ELR (cell line): ENCODE measurements at regions not wholly inside any gene's neighbourhood (a gene's known extent, or its start where the extent isn't known, plus 50 kb on each side); places are given as distances from the start of the nearest gene placed in this dataset.
A peak's percentile ranks its signal among the peaks of the same experiment; 100 is the strongest.

Source experiments
- DNase-seq: peaks from one replicate; pipeline ENCODE4 v3.0.0-alpha.2; 2015; ENCODE audit warnings: low read depth

DNA sequence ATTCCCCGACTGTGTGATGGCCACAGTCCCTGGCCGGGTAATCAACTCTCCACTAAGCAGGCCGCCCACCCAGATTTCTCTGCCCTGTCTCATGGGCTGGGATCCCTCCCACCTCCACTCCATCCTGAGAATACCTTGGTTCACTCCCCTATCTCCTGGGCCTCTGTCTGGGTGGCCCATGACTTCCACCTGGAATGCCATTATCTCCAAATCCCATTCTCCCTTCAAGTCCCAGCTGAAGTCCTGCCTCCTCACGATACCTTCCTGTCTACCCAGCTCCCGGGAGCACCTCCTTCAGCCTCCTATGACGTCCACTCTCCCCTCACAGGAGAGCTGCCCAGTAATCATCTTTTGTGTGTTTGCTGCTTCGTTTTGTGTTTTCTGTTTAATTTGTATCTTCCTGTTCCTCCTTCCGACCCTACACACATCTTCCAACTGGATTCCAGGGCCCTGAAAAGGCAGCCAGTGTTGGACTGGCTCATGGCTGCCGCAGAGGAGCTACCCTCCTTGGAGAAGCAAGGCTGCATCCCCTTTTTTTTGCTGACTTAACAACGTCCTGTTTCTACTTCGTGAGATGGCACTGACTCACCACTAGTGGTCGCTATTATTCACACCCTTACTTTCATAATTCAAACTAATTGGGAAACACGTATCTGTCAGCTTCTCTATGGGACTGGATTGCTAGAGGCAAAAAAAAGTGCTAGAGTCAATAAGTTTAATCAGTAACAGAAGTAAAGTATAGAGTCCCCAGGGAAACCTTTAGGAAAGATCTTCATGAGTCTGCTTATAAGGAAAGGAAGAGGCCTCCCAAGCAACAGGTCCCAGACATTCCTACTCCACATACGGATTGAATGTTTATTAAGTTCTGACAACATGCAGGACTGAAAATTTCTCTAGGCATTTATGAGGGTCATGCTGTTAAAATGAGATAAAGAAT, 171.9 kb upstream of the GATA6 start:
- peak; percentile 54 for DNase-seq

DNA sequence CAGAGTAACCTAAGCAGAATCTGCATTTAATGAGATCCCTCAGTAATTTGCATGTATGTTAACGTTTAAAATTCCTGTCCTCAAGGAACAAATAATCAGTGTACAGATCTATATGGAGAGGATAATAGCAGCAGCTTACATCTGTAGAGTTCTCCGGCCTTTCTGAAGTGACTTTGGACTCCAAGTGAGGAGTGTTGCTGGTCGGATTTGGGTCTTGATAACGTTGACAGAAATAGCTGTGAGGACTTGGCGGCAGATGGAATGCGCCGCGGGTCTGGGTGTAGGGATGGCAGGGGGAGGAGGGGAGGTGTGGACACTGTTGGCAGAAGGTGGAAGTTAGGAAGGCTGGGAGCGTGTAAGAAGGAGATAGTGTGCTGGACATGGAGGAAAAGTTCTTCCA, 170.9 kb upstream of the GATA6 start:
- DNase-seq: no peak

DNA sequence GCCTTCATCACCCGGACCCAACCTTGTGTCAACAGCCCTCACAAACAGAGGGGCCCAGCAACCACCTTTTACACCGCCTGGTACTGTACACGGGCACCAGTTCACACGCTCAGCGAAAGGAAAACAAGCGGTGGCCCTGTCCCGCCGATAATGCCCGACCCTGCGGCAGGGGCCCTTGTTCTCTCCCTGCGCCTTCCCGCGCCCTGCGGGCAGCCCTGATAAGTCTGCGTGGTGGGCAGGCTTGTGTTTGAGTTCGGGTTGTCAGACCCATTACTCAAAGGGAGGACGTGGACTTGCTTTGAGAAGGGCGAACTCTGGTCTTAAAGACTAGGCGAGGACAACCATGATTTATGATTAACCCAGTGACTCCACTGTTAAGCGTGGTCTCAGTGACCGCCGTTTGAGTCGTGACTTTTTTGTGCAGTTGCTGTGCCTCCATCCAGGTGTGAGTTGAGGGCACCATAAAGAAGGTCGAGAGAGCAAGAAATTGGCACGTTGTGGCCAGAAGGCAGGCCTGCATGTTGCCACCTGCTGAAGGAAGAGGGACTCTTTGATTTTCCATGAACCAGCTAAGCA, 167.4 kb upstream of the GATA6 start:
- no peak for DNase-seq

DNA sequence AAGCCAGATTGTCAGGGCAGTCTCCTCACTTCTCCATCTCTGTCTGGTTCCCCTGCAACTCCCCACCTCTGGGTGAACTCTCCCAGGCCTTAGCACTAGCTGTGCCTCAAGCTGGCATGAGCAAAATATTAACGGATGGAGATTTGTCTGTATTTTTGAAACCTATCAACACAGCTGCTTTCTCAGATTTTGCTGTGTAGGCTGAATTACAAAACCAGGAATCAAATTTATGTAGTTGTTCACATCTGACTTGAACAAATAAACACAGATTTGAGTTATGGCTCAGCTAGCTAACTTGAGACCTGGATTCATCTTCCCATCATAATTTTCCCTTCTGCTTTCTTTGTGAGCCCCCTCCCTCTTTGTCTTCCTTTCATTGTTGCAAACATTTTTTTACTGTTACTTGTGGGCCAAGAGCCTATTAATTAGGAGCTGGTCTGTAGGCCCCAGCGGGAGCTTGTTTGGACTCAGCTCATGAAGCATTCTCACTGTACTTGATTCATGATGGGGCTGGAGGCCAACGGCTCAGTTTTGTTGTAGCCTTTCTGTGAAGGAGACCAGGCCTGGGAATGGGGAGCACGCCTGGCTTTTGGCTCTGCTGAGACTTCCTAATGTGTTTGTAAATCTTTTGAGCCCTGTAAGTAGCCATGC, 164.1 kb upstream of the GATA6 start:
- no peak for DNase-seq

DNA sequence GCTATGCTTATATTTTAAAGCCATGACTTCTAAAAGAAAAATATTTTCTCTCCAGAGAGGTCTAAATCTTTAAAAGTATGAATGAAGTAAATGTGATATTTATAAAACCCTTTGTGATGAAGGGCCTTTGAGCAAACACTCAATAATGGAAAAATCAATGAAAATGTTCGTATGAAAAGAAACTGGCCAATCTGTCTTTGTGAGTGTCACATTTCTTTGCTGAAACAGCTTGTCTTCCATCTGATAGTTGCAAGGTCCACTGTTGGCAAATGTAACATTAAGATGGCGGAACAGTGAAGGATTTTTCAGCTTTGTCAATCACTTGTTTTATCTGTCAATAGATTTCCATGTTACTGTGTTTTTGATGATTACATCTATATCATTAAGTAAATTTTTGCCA, 162.9 kb upstream of the GATA6 start:
- no peak for DNase-seq

DNA sequence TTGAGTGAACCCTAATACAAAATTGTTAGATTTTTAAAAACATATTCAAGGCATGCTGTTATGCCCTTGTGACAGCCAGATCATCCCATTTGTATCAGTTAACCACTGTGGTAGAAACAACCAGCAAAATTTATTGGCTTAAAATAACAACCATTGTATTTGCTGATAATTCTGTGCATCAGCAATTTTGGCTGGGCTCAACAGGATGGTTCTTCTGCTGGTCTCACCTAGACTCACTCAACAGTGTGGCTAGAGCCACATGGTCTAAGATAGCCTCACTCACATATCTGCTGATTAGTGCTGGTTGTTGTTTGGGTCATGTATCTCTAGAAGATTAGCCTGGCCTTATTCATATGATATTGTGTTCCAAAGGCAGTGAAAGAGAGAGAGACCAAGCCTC, 160.1 kb upstream of the GATA6 start:
- no peak for DNase-seq

DNA sequence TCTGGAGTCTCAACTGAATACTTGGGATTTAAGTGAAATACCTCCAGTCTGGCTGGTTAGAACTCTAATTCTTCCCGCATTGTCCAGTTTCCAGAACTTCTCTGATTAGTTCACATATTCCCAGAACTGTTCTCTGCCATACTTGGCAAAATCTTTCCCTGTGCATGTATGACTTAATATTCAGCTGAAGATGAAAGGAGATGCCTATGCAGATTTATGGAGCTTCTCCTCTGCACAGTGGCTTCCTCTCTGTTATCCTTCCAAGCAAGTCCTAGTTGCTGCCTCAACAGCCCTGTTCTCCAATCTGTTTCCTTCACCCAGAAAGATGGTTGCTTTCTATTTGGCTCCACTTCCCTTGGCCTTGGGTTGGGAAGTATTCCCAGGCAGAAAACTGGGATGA, 155.4 kb upstream of the GATA6 start:
- DNase-seq: no peak

DNA sequence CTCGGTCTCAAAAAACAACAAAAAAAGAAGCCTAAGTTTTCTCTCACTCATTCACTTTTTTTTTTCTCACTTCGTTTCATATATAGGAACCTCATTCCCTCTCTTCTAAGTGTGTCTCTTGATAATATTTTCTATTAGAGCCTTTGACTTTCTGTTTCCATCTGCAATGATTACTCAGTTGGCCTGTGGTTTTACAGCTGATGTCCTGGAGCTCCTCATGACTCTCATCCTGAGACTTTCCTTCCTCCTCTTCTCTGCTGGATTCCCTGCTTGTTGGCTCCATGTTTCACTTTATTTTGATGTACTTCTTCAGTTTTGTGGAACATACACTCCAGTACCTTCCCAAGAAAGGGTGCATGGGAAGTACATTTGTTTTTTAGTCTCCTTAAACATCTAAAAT, 154.2 kb upstream of the GATA6 start:
- peak; percentile 54 for DNase-seq

DNA sequence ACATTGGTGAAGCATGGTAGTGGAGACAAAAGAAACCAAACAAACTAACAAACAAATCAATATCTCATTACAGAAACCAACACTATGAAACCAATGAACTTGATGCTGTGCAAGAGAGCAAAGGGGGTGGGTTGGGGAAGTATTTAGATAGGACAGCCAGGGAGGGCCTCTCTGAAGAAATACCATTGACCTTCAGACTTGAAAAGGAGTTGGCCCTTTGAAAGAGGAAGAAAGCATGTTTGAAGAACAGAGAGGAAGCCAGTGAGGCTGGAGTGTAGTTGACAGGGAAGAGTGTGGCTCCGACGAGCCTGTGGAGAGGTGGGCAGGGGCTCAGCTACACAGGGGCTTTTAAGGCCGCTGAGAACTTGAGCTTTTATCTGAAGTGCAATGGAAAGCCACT, 151.0 kb upstream of the GATA6 start:
- DNase-seq: no peak

DNA sequence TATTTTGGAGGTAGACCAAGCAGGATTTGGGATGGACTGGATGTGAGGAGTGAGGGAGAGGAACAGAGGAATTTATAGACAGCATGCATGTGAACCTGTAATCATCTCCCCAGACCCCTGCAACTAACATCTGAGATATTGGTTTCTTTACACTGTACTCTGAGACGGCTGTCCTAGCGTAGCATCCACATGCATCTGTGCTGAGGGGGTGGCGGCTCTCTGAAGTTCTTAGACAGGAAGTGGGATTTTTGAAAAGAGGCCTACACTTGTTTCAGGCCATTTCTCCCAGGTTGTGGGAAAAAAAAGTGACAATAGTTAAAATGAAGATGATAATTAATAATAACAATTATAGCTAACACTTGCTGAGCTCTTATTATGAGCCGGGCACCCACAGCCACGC, 150.2 kb upstream of the GATA6 start:
- no peak for DNase-seq

DNA sequence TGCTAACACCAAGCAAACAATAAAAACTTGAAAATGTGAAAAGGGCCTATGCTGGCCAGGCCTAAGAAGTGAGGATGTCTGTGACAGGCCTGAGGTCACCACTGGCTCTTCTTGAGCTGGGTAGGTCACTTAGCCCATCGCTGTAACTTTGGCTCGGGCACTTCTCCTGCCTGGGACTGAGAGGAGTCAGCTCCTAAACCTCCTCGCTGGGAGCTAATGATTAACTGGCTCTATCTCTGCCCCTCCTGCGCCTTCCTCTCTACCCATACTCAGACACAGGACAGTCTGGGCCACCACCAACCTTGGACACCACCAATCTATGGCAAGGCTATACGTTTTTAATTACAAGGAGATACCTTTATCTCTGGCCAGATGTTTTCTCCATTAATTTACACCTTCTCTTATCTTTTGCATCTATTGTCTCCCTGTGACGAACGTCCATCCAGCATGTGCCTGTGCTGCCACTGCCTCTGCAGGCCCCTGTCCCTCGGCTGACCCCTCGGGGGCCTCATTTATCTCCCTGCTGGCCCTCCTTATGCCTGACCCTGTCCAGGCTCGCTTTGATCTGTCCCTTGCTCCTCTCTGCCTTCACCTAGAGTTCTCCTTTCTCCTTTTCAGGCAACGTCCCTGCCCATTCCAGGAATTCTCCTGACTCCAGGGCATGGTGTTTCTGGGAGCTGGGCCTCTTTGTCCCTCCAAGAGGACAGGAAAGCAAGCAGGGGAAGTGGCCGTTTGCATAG, 149.1 kb upstream of the GATA6 start:
- DNase-seq: no peak

DNA sequence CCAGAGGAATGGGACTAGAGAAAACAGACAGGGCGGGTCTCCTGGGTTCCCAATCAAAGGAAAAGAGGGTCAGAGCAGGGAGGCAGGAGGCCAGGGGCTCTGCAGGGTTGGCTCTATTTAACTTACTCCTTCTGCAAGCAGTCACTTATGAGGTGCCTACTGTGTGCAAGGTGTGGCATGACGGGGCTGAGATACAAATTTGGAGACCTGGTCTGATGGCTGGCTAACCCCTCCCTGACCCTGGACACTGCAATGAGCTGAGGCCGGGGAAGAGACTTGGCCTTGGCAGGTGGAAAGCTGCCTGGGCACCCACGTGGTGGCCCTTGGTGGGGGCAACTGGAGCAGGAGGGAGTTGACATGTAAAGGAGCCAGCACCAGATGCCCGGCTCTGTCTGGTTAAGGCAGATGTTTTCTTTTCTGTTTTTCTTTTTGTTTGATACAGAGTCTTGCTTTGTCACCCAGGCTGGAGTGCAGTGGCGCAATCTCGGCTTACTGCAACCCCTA, 148.5 kb upstream of the GATA6 start:
- DNase-seq: no peak

DNA sequence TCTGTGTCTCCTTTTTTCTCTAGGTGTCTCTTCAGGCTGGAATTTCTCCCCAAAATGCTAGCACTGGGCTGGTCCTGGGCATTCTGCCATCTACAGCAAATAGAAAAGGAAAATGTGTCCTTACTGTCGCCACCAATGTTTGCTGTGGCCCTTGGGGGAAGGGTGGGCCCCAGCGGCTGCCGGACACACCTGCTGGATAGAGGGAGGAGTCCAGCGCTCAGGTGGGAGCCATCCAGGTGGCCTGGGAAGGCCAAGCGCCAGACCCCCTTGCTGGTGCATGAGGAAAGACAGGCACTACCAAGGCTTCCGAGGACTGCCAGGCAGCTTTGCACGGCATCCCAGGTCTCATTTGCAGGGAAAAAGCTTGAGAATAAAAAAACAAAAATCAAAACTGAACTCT, 147.7 kb upstream of the GATA6 start:
- DNase-seq: no peak

DNA sequence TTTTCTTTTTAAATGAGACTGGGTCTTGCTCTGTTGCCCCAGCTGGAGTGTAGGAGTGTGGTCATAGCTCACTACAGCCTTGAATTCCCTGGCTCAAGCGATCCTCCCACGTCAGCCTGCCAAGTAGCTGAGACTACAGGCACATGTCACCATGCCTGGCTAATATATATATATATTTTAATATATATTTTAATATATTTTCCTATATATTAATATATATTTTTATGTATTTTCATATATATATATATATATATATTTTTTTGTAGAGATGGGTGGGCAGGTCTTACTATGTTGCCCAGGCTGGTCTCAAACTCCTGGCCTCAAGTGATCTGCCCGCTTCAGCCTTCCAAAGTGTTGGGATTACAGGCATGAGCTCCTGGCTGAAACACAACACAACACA, 144.5 kb upstream of the GATA6 start:
- DNase-seq: no peak

DNA sequence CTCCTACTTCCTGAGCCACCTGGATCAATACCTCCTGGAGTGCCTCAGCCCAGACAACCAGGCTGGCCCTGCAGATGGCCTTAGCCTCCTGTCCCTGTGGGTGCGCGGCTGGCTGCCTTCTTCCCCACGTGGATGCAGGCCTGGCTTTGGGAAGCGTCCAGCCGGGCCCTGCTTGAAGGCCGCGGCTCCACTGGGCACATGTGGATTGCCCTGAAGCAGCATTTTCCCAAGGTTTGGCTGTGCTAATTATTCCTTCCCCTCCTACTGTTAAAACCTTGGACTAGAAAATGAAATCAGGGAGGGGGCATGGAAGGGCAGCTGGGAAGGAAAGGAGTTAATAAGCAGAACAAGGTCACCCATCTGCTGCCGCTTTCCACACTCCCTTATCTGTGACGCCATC, 143.0 kb upstream of the GATA6 start:
- DNase-seq: no peak

DNA sequence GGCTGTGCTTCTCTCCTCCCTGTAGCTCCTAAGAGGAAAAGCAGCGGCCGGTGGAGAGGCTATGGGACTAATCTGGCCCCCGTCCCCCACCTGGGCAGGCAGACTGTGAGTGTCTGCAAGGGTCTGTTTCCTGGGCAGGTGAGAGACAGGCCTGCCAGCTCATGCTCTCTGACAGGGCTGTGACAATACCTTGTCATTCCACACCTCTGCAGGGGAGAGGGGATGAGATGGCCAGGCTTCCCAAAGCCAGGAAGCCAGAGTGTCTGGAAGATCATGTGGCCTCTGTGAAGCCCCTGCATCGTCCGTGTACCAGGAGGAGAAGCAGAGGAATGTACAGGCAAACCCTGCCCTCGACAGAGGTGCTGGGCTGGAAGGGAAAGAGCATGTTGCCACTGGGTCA, 142.5 kb upstream of the GATA6 start:
- DNase-seq: no peak

DNA sequence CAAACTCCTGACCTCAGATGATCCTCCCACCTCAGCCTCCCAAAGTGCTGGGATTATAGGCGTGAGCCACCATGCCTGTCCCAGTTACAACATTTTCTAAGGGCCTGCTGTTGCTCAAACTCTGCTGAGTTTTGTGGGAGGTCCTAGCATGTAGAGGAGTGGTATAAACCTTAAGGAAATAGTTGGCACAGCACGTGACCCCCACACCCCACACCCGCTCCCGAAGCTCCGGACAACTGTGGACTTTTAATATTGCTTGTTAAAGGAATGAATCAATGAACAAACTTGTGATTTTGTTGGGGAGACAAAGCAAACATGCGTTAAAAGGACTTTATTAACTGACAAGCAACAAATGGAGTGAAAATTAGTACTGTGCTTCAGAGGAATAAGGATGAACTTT, 137.8 kb upstream of the GATA6 start:
- no peak for DNase-seq

DNA sequence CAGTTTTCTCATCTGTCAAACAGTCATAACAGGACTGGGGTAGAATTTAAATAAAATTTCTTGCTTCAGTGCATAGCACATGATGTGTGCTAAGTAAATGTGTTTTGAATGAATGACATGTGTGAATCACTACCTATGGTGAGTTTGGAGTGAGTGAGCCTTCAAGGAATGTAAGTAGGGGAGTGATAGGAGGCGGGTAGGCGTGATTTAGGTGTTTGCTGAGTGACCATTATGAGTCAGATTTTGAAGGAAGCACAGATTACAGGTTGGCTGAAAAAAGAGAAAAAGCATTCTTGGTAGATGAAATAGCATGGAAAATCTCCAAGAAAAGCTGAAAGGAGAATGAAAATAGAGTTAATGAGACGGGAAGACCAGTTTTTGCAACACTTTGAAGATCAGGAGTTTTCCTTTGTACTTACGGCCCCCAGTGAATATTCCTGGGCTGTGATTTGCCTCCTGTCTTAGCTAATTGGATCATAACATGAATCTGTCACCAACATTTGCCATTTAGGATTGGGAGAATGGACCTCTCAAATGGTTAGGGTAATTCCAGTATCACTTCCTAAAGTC, 136.9 kb upstream of the GATA6 start:
- DNase-seq: peak; percentile 83

DNA sequence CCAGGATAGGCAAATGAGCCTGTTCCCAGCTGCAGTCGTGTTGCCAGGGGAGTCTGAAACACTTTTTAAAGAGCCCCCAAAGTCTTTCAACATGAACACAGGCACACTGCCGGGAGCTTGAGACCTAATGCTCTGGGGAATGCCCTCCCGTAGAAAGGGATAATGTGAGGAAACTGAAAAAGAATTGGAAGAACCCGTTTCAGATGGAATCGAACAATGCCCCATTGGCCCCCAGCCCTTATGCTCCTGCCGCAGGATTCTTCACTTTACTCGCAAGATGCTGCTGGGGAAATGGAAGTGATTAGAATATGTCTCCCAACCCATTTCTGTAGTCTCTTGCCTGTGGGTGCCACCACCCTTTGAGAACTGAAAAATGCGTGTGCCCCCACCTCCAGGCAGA, 136.3 kb upstream of the GATA6 start:
- DNase-seq: no peak

DNA sequence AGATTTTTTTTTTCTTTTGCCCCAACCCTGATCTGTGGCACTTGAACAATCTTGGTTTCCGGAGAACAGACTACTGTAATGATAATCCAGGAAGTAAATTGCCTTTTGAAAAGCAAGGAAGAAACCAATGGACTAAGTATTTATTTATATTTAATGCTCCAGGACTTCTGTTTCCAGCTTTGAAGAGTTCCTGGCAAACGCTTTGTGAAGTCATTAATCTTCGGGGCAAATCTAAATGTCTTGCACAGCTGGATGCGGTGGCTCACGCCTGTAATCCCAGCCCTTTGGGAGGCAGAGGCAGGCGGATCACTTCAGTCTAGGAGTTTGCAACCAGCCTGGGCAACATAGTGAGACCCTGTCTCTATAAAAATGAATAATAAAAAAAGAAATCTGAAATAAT, 135.1 kb upstream of the GATA6 start:
- DNase-seq: no peak

DNA sequence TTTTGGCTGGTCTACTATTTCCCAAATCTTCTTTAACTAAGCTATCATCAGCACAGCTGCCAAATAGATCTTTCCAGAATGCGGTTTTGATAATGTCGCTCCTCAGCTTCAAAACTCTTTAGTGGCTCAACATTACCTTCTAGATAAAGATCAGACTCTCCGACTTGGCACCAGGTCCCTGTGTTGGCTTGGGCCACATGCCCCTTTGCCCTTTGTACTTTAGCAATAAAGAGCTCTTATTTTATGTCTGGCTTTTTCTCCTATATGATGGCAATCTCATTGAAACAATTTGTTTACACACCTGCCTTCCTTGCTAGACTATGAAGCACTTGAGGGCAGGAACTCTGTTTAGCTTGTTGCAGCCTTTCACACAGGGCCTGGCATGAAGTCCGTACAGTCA, 128.9 kb upstream of the GATA6 start:
- DNase-seq: no peak

DNA sequence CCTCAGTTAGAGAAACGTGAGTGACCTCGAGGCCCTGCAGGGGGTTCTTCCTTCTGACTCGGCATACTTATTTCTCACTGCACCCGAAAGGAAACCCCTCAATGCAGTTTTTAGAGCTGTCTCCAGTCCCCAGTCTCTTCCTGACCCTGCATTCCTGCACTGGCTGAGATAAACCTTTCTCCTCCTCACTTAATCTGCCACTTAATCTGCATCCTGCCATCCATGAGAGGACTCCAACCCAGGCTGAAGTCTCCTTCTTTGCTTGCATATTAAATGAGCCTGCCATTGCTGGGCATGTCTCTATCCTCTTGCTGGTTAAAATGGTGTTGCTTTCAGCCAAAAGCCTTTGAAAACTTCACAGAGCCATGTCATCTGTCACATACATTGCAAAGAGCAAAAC, 125.6 kb upstream of the GATA6 start:
- DNase-seq: no peak
